HG03460 (cell line): ENCODE measurements at regions not wholly inside any gene's neighbourhood (a gene's known extent, or its start where the extent isn't known, plus 50 kb on each side); places are given as distances from the start of the nearest gene placed in this dataset.
"Not testable (repeated sequence)": the region's sequence is repeated elsewhere in the genome, so short reads cannot be mapped to it uniquely, and the experiment has no call there.

Source experiments
- ATAC-seq: cut with Tn5 transposase; IDR thresholded peaks from one replicate; pipeline ENCODE4 v1.9.1; 2021; ENCODE audit not compliant: unreplicated experiment

DNA sequence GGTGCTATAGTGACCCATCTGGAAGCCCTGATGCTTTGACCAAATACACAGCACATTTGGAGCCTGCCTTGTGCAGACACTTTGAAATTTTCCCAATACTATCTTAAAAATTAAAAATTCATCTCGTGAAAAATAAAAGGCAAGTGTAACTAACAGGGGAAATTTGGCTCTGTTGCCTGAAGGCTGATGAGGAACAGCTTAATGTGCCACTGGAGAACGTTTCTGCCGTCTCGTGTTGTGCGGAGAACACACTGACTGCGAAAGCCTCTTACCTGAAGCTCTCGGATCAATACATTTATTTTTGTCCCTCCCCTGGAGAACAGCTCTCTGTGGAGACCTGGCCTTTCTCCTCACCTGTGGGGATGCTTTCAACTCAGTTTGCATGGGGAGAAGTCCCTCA lies 77.2 kb upstream of the CHST15 start:
- no peak for ATAC-seq

DNA sequence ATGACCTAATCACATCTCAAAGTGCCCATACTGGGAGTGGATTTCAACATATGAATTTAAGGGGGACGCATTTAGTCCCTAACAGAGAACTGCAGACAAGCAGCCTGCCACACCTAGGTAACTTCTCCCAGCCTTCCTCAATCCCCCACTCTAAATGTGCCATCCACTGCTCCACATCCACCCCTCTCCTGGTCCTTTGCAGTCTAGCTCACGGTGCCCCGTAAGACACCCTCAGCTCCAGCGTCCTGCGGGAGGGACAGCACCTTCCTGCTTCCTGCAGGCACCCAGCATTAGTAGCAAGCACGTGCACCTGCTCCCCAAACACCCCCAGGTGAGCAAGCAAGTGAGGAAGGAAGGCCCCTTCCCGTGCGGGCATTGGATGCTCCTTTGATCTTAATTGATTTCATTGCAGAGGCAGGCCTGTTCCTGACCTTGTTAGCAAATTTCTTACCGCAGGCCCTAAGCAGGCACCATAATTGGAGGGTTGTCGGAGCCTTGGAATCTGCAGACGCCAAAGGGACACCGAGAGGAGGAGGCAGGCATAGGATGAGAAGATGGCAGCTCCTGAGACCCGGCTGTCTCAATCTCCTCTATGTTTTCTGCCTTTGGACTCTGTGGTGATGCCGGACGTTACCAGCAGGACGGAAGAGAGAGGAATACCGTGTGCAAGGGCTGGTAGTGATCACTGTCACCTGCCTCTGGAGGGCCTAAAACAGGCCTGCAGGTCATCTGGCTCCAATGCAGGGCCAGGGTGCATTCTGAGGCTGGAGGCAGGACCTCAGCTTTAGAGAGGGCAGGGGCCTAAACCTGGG lies 75.8 kb upstream of the CHST15 start:
- ATAC-seq = no peak

DNA sequence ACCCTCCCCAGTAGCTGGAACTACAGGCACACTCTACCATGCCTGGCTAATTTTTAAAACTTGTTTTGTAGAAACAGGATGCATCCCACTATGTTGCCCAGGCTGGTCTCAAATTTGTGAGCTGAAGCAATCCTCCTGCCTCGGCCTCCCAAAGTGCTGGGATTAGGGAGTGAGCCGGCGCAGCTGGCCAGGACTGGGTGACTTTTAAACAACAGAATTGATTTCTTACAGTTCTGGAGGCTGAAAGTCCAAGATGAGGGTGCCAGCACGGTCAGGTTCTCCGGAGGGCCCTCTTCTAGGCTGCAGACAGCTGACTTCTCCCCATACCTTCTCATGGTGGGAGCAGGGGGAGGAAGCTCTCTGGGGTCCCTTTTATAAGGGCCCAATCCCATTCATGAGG lies 75.2 kb upstream of the CHST15 start:
- no peak for ATAC-seq

DNA sequence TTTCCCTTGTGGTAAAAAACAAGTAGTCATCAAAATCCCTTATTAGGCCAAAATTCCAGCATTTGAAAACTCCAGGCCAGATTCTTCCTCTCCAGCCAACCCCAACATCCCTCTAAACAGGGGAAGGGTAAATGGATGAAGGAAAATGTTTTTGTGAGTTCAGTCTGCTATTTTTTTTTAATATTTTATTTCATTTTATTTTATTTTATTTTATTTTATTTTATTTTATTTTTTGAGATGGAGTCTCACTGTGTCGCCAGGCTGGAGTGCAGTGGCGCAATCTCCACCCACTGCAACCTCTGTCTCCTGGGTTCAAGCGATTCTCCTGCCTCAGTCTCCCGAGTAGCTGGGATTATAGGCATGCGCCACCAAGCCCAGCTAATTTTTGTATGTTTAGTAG lies 74.5 kb upstream of the CHST15 start:
- not testable (repeated sequence) for ATAC-seq

DNA sequence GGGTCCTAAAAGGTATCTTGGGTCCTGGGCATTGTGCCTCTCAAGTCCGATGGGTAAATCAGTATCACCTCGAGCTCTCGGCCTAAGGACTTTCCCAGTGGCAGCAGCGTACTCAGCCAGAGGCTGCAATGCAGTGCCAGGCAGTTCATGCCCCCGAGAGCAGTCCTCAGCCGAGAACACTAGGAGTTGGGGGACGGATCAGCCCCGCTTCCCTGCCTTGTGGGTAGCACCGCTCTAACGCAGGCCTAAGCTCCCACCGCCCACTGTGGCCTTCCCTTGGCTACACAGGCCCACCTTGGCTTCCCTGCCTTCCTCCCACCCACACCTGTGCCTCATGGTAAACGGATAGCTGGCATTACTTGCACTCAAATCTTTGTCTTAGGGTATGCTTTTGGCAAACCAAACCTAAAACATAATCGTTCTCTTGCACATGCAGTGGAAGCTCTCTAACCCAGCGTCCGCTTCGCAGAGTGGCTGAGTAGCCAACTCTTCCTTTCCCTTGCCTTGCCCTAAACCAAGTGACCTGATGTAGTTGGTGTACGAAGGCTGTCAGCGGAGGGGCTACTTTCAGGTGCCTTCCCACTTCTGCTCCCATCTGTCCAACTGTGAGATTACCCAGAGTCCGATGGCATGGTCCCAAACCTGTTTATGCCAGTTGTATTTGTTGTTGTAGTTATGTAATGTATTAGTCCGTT lies 73.2 kb upstream of the CHST15 start:
- ATAC-seq = no peak

DNA sequence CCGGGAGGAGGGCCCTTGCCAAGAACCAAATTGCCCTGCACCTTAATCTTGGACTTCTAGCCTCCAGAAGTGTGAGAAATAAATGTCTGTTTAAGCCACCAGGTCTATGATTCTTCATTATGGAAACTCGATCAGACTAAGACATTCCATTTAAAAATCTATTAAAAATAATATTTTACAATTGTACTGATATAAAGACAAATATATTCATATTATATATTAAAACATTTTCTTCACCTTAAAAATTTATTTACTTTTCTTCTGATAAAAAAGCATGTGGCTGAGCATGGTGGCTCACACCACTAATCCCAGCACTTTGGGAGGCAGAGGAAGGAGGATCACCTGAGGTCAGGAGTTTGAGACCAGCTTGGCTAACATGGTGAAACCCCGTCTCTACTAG lies 72.4 kb upstream of the CHST15 start:
- ATAC-seq = no peak

DNA sequence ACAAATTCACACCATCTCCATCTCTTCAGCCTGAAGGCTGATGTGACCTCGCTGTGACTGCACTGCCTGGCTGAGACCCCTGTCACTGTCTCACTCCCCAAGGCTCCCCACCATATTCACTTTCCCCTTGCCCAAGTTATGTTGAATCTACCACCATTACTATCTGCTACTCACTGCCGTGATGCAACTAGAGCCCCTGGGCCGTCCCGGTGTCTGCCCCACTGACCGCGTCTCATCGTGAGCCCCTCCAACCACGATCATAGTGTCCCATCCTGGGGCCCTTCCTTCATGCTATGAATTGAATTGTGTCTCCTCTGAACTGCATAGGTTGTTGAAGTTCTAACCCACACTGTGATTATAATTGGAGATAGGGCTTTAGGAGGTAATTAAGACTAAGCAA lies 71.9 kb upstream of the CHST15 start:
- ATAC-seq = no peak

DNA sequence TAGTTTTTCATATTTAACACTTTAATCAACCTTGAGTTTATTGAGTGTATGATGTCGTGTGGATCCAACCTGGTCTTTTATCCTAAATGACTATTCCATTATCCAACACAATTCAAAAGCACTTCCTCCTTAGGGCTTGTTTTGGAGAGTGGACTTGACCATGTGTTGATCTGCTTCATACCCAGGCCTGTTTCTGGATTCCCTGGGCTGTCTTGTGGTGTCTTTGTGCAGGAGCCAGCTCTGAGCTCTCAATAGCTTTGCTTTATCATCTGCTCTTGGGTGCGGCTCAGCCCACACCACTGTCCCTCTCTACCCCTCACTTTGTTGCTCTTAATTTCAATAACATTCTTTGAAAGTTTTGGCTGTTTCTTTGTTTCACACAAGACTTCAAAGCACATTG lies 70.9 kb upstream of the CHST15 start:
- no peak for ATAC-seq

DNA sequence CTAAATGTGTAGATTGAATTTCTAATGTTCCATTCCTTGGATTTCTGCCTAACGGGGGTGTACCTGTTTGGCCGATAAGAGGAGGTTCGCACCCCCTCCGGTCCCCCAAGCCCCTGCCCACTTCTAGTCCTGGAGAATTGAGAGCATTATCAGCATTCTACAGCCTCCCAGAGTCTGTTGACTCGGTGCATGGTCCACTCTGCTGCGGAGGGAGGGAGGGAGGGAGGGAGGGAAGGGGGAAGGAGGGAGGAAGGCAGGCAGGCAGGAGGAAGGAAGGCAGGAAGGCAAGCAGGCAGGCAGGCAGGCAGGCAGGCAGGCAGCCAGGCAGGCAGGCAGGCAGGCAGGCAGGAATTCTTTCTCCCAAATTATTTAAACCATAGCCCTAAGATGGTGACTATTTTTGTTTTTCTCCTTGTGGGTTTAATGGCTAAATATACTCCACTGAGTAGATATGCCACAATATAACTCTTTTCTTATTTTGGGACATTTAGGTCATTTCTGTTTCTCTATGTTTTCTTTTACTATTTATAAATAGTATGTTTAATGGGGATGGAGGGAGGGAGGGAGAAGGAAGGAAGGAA lies 69.5 kb upstream of the CHST15 start:
- ATAC-seq = no peak

DNA sequence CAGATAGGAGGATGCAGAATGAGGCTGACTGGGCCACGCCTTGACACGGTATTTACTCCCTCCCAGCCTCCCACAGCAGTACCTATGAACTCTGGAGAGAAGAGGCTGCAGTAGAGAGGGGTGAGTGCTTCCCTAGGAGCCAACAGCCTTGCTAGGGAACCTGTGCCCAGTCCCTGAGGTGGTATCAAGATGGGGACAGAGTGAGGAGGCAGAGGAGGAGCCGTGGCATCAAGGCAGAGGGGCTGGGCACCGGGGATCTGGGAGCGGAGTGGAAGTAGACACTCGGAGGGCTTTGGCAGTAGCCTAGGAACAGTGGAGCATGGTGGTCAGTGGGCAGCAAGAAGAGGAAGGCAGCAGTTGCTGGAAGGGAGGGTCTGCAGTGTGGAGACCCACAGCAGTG lies 68.7 kb upstream of the CHST15 start:
- ATAC-seq = no peak

DNA sequence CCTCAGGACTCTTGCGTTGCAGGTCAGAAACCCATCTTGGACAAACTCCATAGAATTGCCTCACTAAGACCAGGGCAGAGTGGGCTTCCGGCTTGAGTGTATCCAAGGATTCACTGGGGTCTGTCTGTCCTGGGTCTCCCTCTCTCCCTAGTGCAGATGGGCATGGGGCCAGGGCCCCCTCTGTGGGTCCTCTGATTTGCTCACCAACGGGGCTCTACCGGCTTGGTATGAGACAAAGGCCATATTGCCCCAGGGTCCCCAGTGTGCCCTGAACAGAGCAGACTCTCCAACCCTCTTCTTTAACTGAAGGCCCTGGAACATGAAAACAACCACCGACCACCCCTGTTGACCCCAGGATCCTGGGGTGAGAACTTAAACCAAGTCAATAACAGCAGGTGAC lies 68.2 kb upstream of the CHST15 start:
- no peak for ATAC-seq

DNA sequence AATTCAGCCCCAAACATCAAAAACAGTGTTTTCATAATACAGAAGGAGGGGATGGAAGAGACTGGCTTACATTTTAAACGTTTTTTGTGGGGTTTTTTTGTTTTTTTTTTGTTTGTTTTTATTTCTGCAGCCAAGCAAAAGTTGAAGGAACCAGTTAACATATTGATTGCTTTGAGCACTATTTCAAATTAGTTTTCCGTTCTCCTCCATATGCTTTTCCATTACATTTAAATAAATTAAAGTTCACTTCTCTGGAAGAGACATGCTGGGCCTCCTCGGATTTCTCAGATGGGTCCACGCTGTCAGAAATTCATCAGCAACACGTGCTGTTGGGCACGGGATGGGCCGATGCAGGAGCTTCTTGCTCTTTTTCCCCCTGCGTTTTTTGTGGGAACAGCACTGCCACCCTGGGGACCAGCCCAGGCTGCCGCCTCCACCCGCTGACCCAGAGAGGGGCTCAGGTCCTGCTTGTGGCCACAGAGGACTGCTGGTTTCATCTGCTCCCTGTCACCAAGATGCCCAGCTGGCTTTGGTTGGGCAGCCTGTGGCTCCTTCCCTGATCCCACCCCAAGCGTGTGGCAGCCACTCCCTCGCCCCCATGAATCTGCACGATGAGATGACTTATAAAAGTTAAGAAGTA lies 67.7 kb upstream of the CHST15 start:
- no peak for ATAC-seq

DNA sequence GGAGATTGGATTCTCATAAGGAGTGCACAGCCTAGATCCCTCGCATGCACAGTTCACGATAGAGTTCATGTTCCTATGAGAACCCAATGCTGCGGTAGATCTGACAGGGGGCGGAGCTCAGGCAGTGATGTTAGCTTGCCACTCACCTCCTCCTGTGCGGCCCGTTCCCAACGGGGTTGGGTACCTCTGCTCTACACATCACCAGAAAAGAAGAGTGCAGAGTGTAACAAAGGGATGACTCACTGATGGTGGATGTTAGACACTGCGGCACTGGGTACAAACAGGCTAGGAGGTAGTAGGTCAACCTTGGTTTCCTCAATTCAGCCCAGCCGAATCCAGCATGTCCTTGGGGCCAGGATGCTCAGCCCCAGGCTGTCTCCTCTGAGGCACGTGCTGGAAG lies 66.8 kb upstream of the CHST15 start:
- ATAC-seq = no peak

DNA sequence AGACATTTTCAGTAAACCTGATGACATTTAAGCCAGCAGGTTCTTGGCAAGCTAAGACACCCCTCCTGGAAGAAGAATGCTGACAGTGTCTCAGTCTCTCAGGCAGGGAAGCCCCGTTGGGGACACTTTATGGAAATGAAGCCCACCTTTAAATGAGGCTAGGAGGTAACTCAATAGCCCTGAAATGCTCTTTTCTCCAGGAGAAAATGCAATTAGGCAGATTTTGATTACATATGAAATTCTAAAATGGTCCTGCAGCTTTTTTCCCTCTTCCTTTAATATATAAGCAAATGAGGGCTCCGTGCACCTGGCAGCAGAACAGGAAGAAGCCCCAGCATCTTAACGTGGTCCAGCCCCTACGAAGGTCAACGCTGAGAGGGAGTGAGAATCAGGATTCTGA lies 65.8 kb upstream of the CHST15 start:
- ATAC-seq = no peak

DNA sequence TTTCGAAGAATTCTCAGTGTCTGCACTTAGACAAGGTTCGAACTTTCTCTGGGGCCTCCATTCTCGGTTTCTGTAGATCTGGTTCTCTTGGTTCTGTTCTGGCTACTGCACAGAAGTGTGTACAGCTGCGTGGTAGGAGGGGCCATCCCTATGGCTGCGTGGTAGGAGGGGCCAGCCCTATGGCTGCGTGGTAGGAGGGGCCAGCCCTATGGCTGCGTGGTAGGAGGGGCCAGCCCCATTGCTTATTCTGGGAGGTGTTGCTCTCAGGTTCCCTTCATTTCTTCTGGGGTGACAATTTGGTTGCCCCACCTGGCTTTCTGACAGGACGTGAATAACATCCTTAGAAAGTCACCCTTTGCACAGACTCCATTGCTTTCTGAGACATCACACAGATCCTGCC lies 65.2 kb upstream of the CHST15 start:
- ATAC-seq = no peak

DNA sequence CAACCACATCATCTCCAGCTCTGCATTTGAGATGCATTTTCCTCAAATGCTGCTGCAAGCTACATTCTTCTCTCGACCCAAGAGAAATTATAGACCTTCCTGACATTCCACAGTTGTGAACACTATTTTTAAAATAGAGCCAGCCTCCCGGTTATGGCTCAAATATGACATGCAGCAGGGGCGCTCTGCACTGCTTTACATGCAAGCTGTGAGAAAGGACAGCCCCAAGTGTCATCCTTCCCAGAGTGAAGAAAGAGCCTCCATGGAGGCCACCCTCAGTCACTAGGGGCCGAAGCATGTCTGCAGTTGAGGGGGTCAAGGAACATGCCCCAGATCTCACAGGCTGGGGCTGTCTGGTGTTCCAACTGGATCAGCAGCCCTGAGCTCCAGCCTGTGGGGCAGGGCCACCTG lies 63.9 kb upstream of the CHST15 start:
- ATAC-seq = no peak

DNA sequence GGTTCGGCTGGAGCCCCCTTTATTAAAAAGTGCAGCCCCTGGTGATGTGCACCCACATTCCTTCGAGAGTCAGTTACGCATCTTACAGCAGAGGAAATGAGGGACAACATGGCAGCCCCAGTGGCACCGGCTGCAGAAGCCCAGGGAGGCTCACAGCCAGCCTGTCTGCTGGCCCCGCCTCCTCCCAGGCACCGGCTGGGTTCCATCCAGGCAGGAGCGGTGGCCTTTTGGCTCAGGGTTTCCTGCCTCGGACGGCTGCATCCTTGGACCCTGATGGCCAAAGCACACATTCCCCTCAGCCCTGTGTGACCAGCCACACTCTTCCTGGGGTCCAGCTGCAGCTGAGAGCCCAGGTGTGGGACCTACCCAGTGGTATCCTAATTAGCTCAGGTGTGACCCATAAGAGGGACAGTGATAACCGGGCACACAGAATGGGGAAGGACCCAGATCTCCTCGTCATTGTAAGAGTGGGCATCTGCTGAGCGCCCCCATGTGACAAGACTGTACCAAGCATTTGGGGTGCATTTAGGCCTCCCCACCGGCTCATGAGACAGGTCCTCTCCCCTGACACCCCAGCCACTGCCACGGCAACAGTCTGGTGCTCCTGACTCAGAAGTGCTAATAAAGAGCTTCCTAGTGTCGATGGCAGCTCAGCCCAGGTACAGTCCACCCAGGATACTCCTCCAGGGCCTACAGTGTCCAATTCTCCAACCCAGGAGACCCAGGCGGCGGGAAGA lies 63.3 kb upstream of the CHST15 start:
- ATAC-seq = no peak

DNA sequence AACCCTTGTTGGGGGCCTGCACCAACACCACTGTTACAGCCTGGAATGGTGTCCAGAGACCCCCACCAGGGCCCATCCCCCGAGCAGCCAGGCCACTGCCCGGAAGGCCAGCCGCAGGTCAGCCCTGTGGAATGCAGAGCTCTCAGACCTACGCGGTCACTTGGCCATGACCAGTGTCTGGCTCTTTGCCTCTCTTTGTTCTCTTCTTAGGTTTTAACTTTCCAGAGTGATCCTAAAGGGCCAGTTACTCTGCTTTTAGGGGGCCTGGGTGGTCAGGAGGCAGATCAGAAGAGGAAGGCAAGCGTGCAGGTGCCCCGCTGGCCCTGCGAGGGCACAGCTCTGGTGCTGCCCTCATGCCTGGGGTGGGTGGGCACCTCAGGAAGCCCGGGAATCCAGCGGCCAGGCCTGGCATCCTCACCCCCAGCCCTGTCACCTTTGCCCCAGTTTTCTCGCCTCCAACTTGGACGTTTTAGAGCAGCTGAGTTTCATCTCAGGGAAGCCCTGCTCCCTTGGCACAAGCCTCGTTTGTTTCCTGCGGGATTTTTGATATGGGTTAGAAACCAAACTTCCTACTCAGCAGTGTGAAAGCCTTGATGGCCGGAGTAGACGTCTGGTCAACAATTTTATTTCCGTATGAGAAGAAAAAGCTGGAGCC lies 62.5 kb upstream of the CHST15 start:
- ATAC-seq = no peak

DNA sequence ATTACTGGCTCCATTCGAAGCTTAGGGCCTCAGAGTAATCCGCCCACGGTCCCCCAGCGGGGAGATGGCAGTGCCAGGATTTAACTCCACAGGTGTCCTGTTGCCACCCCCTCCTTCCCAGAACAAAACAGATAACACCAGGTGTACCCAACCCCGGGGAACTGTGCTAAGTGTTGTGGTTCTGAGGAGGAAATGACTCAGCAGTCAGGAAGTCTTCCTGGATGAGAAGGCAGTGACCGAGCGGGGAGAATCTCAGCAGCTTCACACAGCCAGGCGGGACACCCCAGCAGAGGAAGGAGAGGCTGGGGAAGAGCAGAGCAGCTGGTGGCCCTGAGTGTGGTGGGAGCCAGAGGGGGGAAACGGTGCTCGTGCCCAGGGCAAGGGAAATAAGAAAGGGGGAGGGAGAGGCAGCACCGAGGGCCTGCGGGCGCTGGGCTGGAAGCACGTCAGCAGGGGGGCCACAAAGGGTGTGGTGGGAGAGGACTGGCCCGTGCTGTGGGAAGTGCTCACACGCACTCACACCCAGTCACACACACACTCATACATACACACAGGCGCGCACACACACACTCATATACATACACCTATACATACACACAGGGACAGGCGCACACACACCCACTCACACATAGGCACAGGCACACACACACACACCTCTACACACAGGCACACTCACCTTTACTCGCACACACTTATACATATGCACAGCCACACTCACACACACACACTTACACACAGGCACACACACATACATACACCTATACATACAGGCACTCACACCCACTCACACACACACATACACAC lies 59.8 kb upstream of the CHST15 start:
- peak; percentile 70 for ATAC-seq
